ENCODE measurements at regions not wholly inside any gene's neighbourhood (a gene's known extent, or its start where the extent isn't known, plus 50 kb on each side); places are given as distances from the start of the nearest gene placed in this dataset.

GRCh38 chr13:34542321-34542720, 399.7 kb upstream of the NBEA start:
- H3K36me3 ChIP-seq (ENCODE audit: insufficient read depth) = no peaks in the 10 kb centered on the region
- no peaks in the 10 kb centered on the region for H3K27me3 ChIP-seq (ENCODE audit: insufficient read depth, low read depth)
- no peak overlapping the region for H3K9ac ChIP-seq
- no peaks in the 10 kb centered on the region for H4K20me1 ChIP-seq (ENCODE audit: insufficient read depth)
- H3K4me2 ChIP-seq = no peak overlapping the region
- no peak overlapping the region for H2AFZ ChIP-seq (ENCODE audit: low read depth)
- no peak overlapping the region for H3K4me3 ChIP-seq (IDR thresholded peaks at IDR 0.05; ENCODE audit: insufficient read depth, low read depth, low read length)
- H3K4me1 ChIP-seq (ENCODE audit: low read depth, poor library complexity, severe bottlenecking) = no peaks in the 10 kb centered on the region
- TF ChIP-seq CTCF (conservative IDR thresholded peaks at IDR 0.05; ENCODE audit: low read depth, low read length) = no peak
- H3K27ac ChIP-seq = no peak overlapping the region
- no peaks in the 10 kb centered on the region for H3K79me2 ChIP-seq (ENCODE audit: insufficient read depth, low read depth)

- Histone ChIP-seq H3K79me2 (ENCODE audit: insufficient read depth, low read depth) (no peaks in the 10 kb centered on the region), H3K4me1 (ENCODE audit: low read depth, poor library complexity, severe bottlenecking) (no peaks in the 10 kb centered on the region), H2AFZ (ENCODE audit: low read depth) (no peak overlapping the region), H3K9ac (no peak overlapping the region), H3K27ac (no peak overlapping the region), H3K4me2 (no peak overlapping the region), H4K20me1 (ENCODE audit: insufficient read depth) (no peaks in the 10 kb centered on the region), H3K4me3 (IDR thresholded peaks at IDR 0.05; ENCODE audit: insufficient read depth, low read depth, low read length) (no peak overlapping the region), H3K36me3 (ENCODE audit: insufficient read depth) (no peaks in the 10 kb centered on the region), H3K27me3 (ENCODE audit: insufficient read depth, low read depth) (no peaks in the 10 kb centered on the region)
- no peak for TF ChIP-seq CTCF (conservative IDR thresholded peaks at IDR 0.05; ENCODE audit: low read depth, low read length)
Observed at GRCh38 chr13:34543836-34544235, 398.2 kb upstream of the NBEA start.

GRCh38 chr13:34545461-34545860, 396.6 kb upstream of the NBEA start:
- no peaks in the 10 kb centered on the region for H3K36me3 ChIP-seq (ENCODE audit: insufficient read depth)
- no peaks in the 10 kb centered on the region for H3K79me2 ChIP-seq (ENCODE audit: insufficient read depth, low read depth)
- no peak for TF ChIP-seq CTCF (conservative IDR thresholded peaks at IDR 0.05; ENCODE audit: low read depth, low read length)
- no peaks in the 10 kb centered on the region for H3K27me3 ChIP-seq (ENCODE audit: insufficient read depth, low read depth)
- no peak overlapping the region for H2AFZ ChIP-seq (ENCODE audit: low read depth)
- H3K4me2 ChIP-seq = no peak overlapping the region
- H3K27ac ChIP-seq = no peak overlapping the region
- no peaks in the 10 kb centered on the region for H3K4me1 ChIP-seq (ENCODE audit: low read depth, poor library complexity, severe bottlenecking)
- no peak overlapping the region for H3K4me3 ChIP-seq (IDR thresholded peaks at IDR 0.05; ENCODE audit: insufficient read depth, low read depth, low read length)
- no peaks in the 10 kb centered on the region for H4K20me1 ChIP-seq (ENCODE audit: insufficient read depth)
- H3K9ac ChIP-seq = no peak overlapping the region

- Histone ChIP-seq H3K9ac (no peak overlapping the region), H3K27ac (no peak overlapping the region), H3K36me3 (ENCODE audit: insufficient read depth) (no peaks in the 10 kb centered on the region), H3K79me2 (ENCODE audit: insufficient read depth, low read depth) (no peaks in the 10 kb centered on the region), H3K4me2 (no peak overlapping the region), H2AFZ (ENCODE audit: low read depth) (no peak overlapping the region), H3K27me3 (ENCODE audit: insufficient read depth, low read depth) (no peaks in the 10 kb centered on the region), H4K20me1 (ENCODE audit: insufficient read depth) (no peaks in the 10 kb centered on the region), H3K4me3 (IDR thresholded peaks at IDR 0.05; ENCODE audit: insufficient read depth, low read depth, low read length) (no peak overlapping the region), H3K4me1 (ENCODE audit: low read depth, poor library complexity, severe bottlenecking) (no peaks in the 10 kb centered on the region)
- TF ChIP-seq CTCF (conservative IDR thresholded peaks at IDR 0.05; ENCODE audit: low read depth, low read length) = no peak
Observed at GRCh38 chr13:34546344-34547250, 395.5 kb upstream of the NBEA start.

All from KMS-11 (cell line).